ENCODE measurements at regions not wholly inside any gene's neighbourhood (a gene's known extent, or its start where the extent isn't known, plus 50 kb on each side); places are given as distances from the start of the nearest gene placed in this dataset.

GRCh38 chr5:79878721-79879336 is 112.2 kb downstream of the MTX3 start:
- no peak overlapping the region for H3K9ac ChIP-seq (ENCODE audit: extremely low read depth, insufficient read length, low read length)
- no peak overlapping the region for H4K91ac ChIP-seq (ENCODE audit: insufficient read length, low read depth, low read length)
- Mint-ChIP-seq H3K4me1 (no peaks in the 10 kb centered on the region), H3K27ac (no peak overlapping the region), H3K4me3 (no peak overlapping the region), H3K9me3 (peaks cover 0 to 3% of the 10 kb centered on the region in 2 experiments; a peak in 1 of 5 replicates), H3K36me3 (ENCODE audit: insufficient read depth in 1 of 3, low read depth in 3 of 3) (no peaks in the 10 kb centered on the region), H3K27me3 (ENCODE audit: low read depth) (no peaks in the 10 kb centered on the region)
- no peaks in the 10 kb centered on the region for H3K79me2 ChIP-seq (ENCODE audit: insufficient read depth, low read length)
- H3K4me2 ChIP-seq (ENCODE audit: insufficient read depth, insufficient read length, low read length) = no peak overlapping the region
- H3K56ac ChIP-seq (ENCODE audit: insufficient read length, low read depth, low read length) = no peak overlapping the region
- no peaks in the 10 kb centered on the region for H3K9me3 ChIP-seq (ENCODE audit: control insufficient read depth, low read depth, low read length)
- H3K23me2 ChIP-seq (ENCODE audit: insufficient read length, low read depth, low read length, poor library complexity, severe bottlenecking) = no peaks in the 10 kb centered on the region
- H3K4ac ChIP-seq (ENCODE audit: low read depth, low read length) = no peak overlapping the region
- no peak overlapping the region for H2AFZ ChIP-seq (ENCODE audit: low read length)
- H3K14ac ChIP-seq (ENCODE audit: insufficient read depth, low read length) = no peak overlapping the region
- no peak overlapping the region for H2AK5ac ChIP-seq (ENCODE audit: insufficient read length, low read length)
- H2BK5ac ChIP-seq (ENCODE audit: insufficient read length, low read length) = no peak overlapping the region
- no peaks in the 10 kb centered on the region for H3K27me3 ChIP-seq (ENCODE audit: insufficient read depth, low read length)
- H3K23ac ChIP-seq (ENCODE audit: insufficient read length, low read depth, low read length) = no peak overlapping the region
- H2BK15ac ChIP-seq (ENCODE audit: low read depth, low read length) = no peak overlapping the region
- H3K27ac ChIP-seq (ENCODE audit: insufficient read length, low read depth, low read length) = no peak overlapping the region
- peak; percentile 81 for TF ChIP-seq CTCF (conservative IDR thresholded peaks at IDR 0.05)
- H4K20me1 ChIP-seq (ENCODE audit: control insufficient read depth, insufficient read depth, insufficient read length) = no peaks in the 10 kb centered on the region
- H2BK120ac ChIP-seq (ENCODE audit: low read depth, low read length, poor library complexity, severe bottlenecking) = no peak overlapping the region
- no peak overlapping the region for H2BK20ac ChIP-seq (ENCODE audit: low read depth, low read length, poor library complexity, severe bottlenecking)
- WGBS (ENCODE audit: extremely low coverage, insufficient read length, low lambda C conversion rate) = no CpG with 5 or more reads among the region's 5 CpGs
- H3K79me1 ChIP-seq (ENCODE audit: insufficient read depth, low read depth, low read length, poor library complexity, severe bottlenecking) = no peaks in the 10 kb centered on the region
- H2BK12ac ChIP-seq (ENCODE audit: insufficient read length, low read depth, low read length) = no peak overlapping the region
- H4K8ac ChIP-seq (replicated peaks; ENCODE audit: insufficient read length, low read depth, low read length) = no peak overlapping the region
- no peak overlapping the region for H4K5ac ChIP-seq (ENCODE audit: insufficient read length, low read depth, low read length)
- no peaks in the 10 kb centered on the region for H3K4me1 ChIP-seq (ENCODE audit: insufficient read depth, low read length)
- H3T11ph ChIP-seq (ENCODE audit: low read length) = no peak overlapping the region
- DNase-seq = peak; percentile 56
- H3K18ac ChIP-seq (ENCODE audit: insufficient read length, low read depth, low read length) = no peak overlapping the region
